ENCODE measurements at regions not wholly inside any gene's neighbourhood (a gene's known extent, or its start where the extent isn't known, plus 50 kb on each side); places are given as distances from the start of the nearest gene placed in this dataset.

DNA sequence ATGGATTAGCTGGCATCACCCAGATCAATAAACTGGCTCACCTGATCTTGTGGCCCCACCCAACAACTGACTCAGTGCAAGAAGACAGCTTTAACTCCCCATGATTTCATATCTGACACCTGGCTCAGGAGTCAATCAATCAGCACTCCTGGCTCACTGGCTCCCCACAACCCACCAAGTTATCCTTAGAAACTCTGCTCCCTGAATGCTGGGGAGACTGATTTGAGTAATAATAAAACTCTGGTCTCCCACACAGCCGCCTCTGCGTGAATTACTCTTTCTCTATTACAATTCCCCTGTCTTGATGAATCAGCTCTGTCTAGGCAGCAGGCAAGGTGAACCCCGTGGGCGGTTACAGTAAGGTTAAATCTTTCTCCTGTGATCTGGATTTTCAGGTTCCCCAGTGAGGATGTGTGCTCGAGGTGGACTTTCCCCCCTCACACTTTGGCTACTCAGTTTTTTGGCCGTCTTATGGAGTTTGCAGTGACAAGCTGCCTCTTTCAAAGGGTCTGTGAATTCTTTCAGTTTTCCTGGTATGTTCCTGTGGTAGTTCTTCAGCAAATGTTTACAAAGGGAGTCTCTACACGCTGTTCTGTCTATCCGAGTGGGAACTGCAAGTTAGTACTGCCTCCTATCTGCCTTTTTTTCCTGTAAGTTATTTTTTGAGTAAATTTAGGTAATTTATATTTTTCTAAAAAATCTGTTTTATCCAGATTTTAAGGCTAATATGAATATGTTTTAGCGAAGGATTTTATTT lies 500.2 kb upstream of the NUDT12 start:
- no peak for TF ChIP-seq CTCF (IDR thresholded peaks at IDR 0.05)
- TF ChIP-seq POLR2AphosphoS5 (IDR thresholded peaks at IDR 0.05): no peak
